ENCODE measurements at regions not wholly inside any gene's neighbourhood (a gene's known extent, or its start where the extent isn't known, plus 50 kb on each side); places are given as distances from the start of the nearest gene placed in this dataset.

- Histone ChIP-seq H3K4me3 (ENCODE audit: low read depth, low read length) (no peak overlapping the region), H3K9me3 (no peaks in the 10 kb centered on the region), H3K27me3 (replicated peaks; ENCODE audit: control insufficient read depth, insufficient read depth, low read length) (no peaks in the 10 kb centered on the region), H3K4me1 (no peaks in the 10 kb centered on the region), H3K36me3 (ENCODE audit: control insufficient read depth, insufficient read depth, low read length) (no peaks in the 10 kb centered on the region)
- ChIA-PET POLR2A (no interaction called here), CTCF (no interaction called here)
- Mint-ChIP-seq H3K4me3 (ENCODE audit: unreplicated experiment) (no peak overlapping the region), H3K27me3 (ENCODE audit: insufficient read depth, unreplicated experiment) (peaks cover 5% of the 10 kb centered on the region), H3K4me1 (ENCODE audit: low read depth, unreplicated experiment) (no peaks in the 10 kb centered on the region), H3K27ac (ENCODE audit: unreplicated experiment) (no peak overlapping the region), H3K9me3 (ENCODE audit: unreplicated experiment) (no peaks in the 10 kb centered on the region), H3K36me3 (ENCODE audit: insufficient read depth, unreplicated experiment) (no peaks in the 10 kb centered on the region)
- DNase-seq = no peak
- no peak for TF ChIP-seq CTCF (IDR thresholded peaks at IDR 0.05; ENCODE audit: insufficient read depth in 1 of 2, low read depth in 1 of 2, low read length in 1 of 2, severe bottlenecking in 1 of 2, unreplicated experiment in 1 of 2)
- intact Hi-C loops (cut with micrococcal nuclease; ENCODE audit: unreplicated experiment) = no loop called here
- no TSS peak for BruUV-seq (replicated peaks)
Observed at GRCh38 chr5:4636378-4636777, 503.8 kb upstream of the ADAMTS16 start.

- peaks cover 5% of the 10 kb centered on the region for H3K27me3 Mint-ChIP-seq (ENCODE audit: insufficient read depth, unreplicated experiment)
- Histone ChIP-seq H3K27me3 (replicated peaks; ENCODE audit: control insufficient read depth, insufficient read depth, low read length) (no peaks in the 10 kb centered on the region), H3K36me3 (ENCODE audit: control insufficient read depth, insufficient read depth, low read length) (no peaks in the 10 kb centered on the region), H3K4me3 (ENCODE audit: low read depth, low read length) (no peak overlapping the region), H3K4me1 (no peaks in the 10 kb centered on the region), H3K9me3 (no peaks in the 10 kb centered on the region)
- no peaks in the 10 kb centered on the region for H3K36me3 Mint-ChIP-seq (ENCODE audit: insufficient read depth, unreplicated experiment)
- DNase-seq = no peak
- POLR2A ChIA-PET = no interaction called here
- H3K27ac Mint-ChIP-seq (ENCODE audit: unreplicated experiment) = no peak overlapping the region
- no TSS peak for BruUV-seq (replicated peaks)
- intact Hi-C loops (cut with micrococcal nuclease; ENCODE audit: unreplicated experiment) = loop anchor here (5.0 kb wide), 1 partner anchor 128 kb away; no protein-coding TSS in a partner anchor
- H3K4me1 Mint-ChIP-seq (ENCODE audit: low read depth, unreplicated experiment) = no peaks in the 10 kb centered on the region
- no peaks in the 10 kb centered on the region for H3K9me3 Mint-ChIP-seq (ENCODE audit: unreplicated experiment)
- no peak for TF ChIP-seq CTCF (IDR thresholded peaks at IDR 0.05; ENCODE audit: insufficient read depth in 1 of 2, low read depth in 1 of 2, low read length in 1 of 2, severe bottlenecking in 1 of 2, unreplicated experiment in 1 of 2)
- no peak overlapping the region for H3K4me3 Mint-ChIP-seq (ENCODE audit: unreplicated experiment)
- CTCF ChIA-PET = interaction anchor here (1.0 kb wide), 1 partner anchor 222 kb away, joined by 3 read pairs; no protein-coding TSS in a partner anchor
Observed at GRCh38 chr5:4639946-4640345, 500.2 kb upstream of the ADAMTS16 start.

GRCh38 chr5:4640795-4641194 is 499.3 kb upstream of the ADAMTS16 start:
- ChIA-PET POLR2A (no interaction called here), CTCF (interaction anchor here (1.0 kb wide), 1 partner anchor 221 kb away, joined by 3 read pairs; no protein-coding TSS in a partner anchor)
- H3K36me3 Mint-ChIP-seq (ENCODE audit: insufficient read depth, unreplicated experiment) = no peaks in the 10 kb centered on the region
- H3K4me3 Mint-ChIP-seq (ENCODE audit: unreplicated experiment) = no peak overlapping the region
- Histone ChIP-seq H3K27me3 (replicated peaks; ENCODE audit: control insufficient read depth, insufficient read depth, low read length) (no peaks in the 10 kb centered on the region), H3K36me3 (ENCODE audit: control insufficient read depth, insufficient read depth, low read length) (no peaks in the 10 kb centered on the region), H3K4me1 (no peaks in the 10 kb centered on the region), H3K4me3 (ENCODE audit: low read depth, low read length) (no peak overlapping the region), H3K9me3 (no peaks in the 10 kb centered on the region)
- no peaks in the 10 kb centered on the region for H3K9me3 Mint-ChIP-seq (ENCODE audit: unreplicated experiment)
- intact Hi-C loops (cut with micrococcal nuclease; ENCODE audit: unreplicated experiment) = loop anchor here (5.0 kb wide), 1 partner anchor 128 kb away; no protein-coding TSS in a partner anchor
- no TSS peak for BruUV-seq (replicated peaks)
- peak in 1 of 2 experiments; percentile 24 for TF ChIP-seq CTCF (IDR thresholded peaks at IDR 0.05; ENCODE audit: insufficient read depth in 1 of 2, low read depth in 1 of 2, low read length in 1 of 2, severe bottlenecking in 1 of 2, unreplicated experiment in 1 of 2)
- H3K4me1 Mint-ChIP-seq (ENCODE audit: low read depth, unreplicated experiment) = no peaks in the 10 kb centered on the region
- no peak overlapping the region for H3K27ac Mint-ChIP-seq (ENCODE audit: unreplicated experiment)
- H3K27me3 Mint-ChIP-seq (ENCODE audit: insufficient read depth, unreplicated experiment) = peaks cover 5% of the 10 kb centered on the region
- peak in 1 of 2 experiments; percentile 16 for DNase-seq

Data from Caco-2 (cell line).